ENCODE measurements at regions not wholly inside any gene's neighbourhood (a gene's known extent, or its start where the extent isn't known, plus 50 kb on each side); places are given as distances from the start of the nearest gene placed in this dataset.

GRCh38 chr4:159564615-159565014, 461.7 kb downstream of the RAPGEF2 start (continued):
- no peak for TF ChIP-seq BCL11A (IDR thresholded peaks at IDR 0.05; ENCODE audit: low read depth in 2 of 2, low read length in 2 of 2)
- TF ChIP-seq, protein P1, sequence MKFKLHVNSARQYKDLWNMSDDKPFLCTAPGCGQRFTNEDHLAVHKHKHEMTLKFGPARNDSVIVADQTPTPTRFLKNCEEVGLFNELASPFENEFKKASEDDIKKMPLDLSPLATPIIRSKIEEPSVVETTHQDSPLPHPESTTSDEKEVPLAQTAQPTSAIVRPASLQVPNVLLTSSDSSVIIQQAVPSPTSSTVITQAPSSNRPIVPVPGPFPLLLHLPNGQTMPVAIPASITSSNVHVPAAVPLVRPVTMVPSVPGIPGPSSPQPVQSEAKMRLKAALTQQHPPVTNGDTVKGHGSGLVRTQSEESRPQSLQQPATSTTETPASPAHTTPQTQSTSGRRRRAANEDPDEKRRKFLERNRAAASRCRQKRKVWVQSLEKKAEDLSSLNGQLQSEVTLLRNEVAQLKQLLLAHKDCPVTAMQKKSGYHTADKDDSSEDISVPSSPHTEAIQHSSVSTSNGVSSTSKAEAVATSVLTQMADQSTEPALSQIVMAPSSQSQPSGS (IDR thresholded peaks at IDR 0.05; ENCODE audit: low read length), result no peak
- no peak for TF ChIP-seq SIN3A (conservative IDR thresholded peaks at IDR 0.05 in 1 of 2, IDR thresholded peaks at IDR 0.05 in 1 of 2; ENCODE audit: low read depth in 1 of 2, low read length in 2 of 2)

Data from H1 (cell line).